ENCODE measurements at regions not wholly inside any gene's neighbourhood (a gene's known extent, or its start where the extent isn't known, plus 50 kb on each side); places are given as distances from the start of the nearest gene placed in this dataset.
"Not testable (repeated sequence)": the region's sequence is repeated elsewhere in the genome, so short reads cannot be mapped to it uniquely, and the experiment has no call there.

- not testable (repeated sequence) for DNase-seq (ENCODE audit: low read depth)
Observed at GRCh38 chr14:83091991-83092956, 1558.6 kb upstream of the SEL1L start.

- DNase-seq (ENCODE audit: low read depth) = no peak
Observed at GRCh38 chr14:83096092-83096491, 1562.4 kb upstream of the SEL1L start.

- no peak for DNase-seq (ENCODE audit: low read depth)
Observed at GRCh38 chr14:83101846-83102245, 1568.2 kb upstream of the SEL1L start.

GRCh38 chr14:83118029-83118428 is 1584.4 kb upstream of the SEL1L start:
- no peak for DNase-seq (ENCODE audit: low read depth)

GRCh38 chr14:83120187-83120586 is 1586.5 kb upstream of the SEL1L start:
- DNase-seq (ENCODE audit: low read depth) = no peak

- DNase-seq (ENCODE audit: low read depth) = no peak
Observed at GRCh38 chr14:83126076-83126475, 1592.4 kb upstream of the SEL1L start.

- DNase-seq (ENCODE audit: low read depth) = no peak
Observed at GRCh38 chr14:83128783-83129182, 1595.1 kb upstream of the SEL1L start.

GRCh38 chr14:83129496-83129895 is 1595.8 kb upstream of the SEL1L start:
- DNase-seq (ENCODE audit: low read depth) = no peak

- DNase-seq (ENCODE audit: low read depth) = no peak
Observed at GRCh38 chr14:83133981-83134645, 1600.5 kb upstream of the SEL1L start.

GRCh38 chr14:83140756-83141155 is 1607.1 kb upstream of the SEL1L start:
- no peak for DNase-seq (ENCODE audit: low read depth)

- DNase-seq (ENCODE audit: low read depth) = no peak
Observed at GRCh38 chr14:83147006-83147405, 1613.4 kb upstream of the SEL1L start.

GRCh38 chr14:83151571-83151970 is 1617.9 kb upstream of the SEL1L start:
- no peak for DNase-seq (ENCODE audit: low read depth)

- DNase-seq (ENCODE audit: low read depth) = no peak
Observed at GRCh38 chr14:83153081-83153480, 1619.4 kb upstream of the SEL1L start.

- no peak for DNase-seq (ENCODE audit: low read depth)
Observed at GRCh38 chr14:83162361-83162929, 1628.8 kb upstream of the SEL1L start.

GRCh38 chr14:83163016-83163415 is 1629.4 kb upstream of the SEL1L start:
- DNase-seq (ENCODE audit: low read depth) = no peak

GRCh38 chr14:83164016-83164415 is 1630.4 kb upstream of the SEL1L start:
- no peak for DNase-seq (ENCODE audit: low read depth)

GRCh38 chr14:83164591-83164990 is 1630.9 kb upstream of the SEL1L start:
- DNase-seq (ENCODE audit: low read depth) = no peak

- no peak for DNase-seq (ENCODE audit: low read depth)
Observed at GRCh38 chr14:83170165-83170564, 1636.5 kb upstream of the SEL1L start.

GRCh38 chr14:83171761-83172160 is 1638.1 kb upstream of the SEL1L start:
- no peak for DNase-seq (ENCODE audit: low read depth)

- DNase-seq (ENCODE audit: low read depth) = no peak
Observed at GRCh38 chr14:83172363-83172762, 1638.7 kb upstream of the SEL1L start.

- no peak for DNase-seq (ENCODE audit: low read depth)
Observed at GRCh38 chr14:83173687-83174086, 1640.0 kb upstream of the SEL1L start.

GRCh38 chr14:83184531-83184930 is 1650.9 kb upstream of the SEL1L start:
- DNase-seq (ENCODE audit: low read depth) = no peak

GRCh38 chr14:83188311-83188710 is 1654.7 kb upstream of the SEL1L start:
- not testable (repeated sequence) for DNase-seq (ENCODE audit: low read depth)

All from T follicular helper cell (primary cell).